ENCODE measurements at regions not wholly inside any gene's neighbourhood (a gene's known extent, or its start where the extent isn't known, plus 50 kb on each side); places are given as distances from the start of the nearest gene placed in this dataset.

DNA sequence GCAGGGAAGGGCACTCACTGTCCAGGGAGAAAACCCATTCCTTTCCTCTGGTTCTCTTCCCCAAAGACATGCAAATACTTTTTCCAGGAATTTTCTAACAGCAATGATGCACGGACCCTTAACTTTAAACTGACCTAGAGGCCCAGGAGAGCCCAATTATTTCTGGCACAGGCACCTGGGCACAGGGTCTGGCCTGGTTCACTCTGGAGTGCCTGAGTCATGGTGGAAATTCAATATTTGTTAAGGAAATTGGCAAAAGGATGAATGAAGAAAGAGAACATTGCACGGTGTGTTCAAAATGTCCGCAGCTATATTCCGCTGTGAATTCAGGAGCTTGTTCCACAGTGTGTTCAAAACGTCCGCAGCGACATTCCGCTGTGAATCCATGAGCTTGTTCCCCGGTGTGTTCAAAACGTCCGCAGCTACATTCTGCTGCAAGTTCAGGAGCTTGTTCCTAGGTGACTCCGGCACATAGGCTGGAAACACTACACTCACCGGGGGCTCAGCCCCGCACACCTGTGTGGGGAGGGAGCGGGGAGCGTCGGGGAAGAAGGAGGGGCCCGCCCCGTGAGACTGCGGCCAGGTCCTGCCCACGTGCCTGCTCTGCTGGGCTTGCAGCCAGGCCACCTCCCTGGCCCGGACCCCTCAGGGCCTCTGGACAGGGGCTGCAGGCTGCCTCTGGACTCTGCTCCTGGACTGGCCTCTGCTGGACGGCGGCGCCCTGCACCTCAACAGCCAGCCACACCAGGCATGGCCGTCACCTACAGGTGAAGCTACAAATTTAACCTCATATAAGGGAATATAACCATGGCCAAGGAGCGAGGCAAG is 72.0 kb upstream of the FAM20C start:
- TF ChIP-seq, protein P1, sequence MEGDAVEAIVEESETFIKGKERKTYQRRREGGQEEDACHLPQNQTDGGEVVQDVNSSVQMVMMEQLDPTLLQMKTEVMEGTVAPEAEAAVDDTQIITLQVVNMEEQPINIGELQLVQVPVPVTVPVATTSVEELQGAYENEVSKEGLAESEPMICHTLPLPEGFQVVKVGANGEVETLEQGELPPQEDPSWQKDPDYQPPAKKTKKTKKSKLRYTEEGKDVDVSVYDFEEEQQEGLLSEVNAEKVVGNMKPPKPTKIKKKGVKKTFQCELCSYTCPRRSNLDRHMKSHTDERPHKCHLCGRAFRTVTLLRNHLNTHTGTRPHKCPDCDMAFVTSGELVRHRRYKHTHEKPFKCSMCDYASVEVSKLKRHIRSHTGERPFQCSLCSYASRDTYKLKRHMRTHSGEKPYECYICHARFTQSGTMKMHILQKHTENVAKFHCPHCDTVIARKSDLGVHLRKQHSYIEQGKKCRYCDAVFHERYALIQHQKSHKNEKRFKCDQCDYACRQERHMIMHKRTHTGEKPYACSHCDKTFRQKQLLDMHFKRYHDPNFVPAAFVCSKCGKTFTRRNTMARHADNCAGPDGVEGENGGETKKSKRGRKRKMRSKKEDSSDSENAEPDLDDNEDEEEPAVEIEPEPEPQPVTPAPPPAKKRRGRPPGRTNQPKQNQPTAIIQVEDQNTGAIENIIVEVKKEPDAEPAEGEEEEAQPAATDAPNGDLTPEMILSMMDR (conservative IDR thresholded peaks at IDR 0.05; ENCODE audit: low read depth, low read length) = no peak
- no peak for TF ChIP-seq EZH2 (IDR thresholded peaks at IDR 0.05; ENCODE audit: low read length, unreplicated experiment)
